ENCODE measurements at regions not wholly inside any gene's neighbourhood (a gene's known extent, or its start where the extent isn't known, plus 50 kb on each side); places are given as distances from the start of the nearest gene placed in this dataset.
"Not testable (repeated sequence)": the region's sequence is repeated elsewhere in the genome, so short reads cannot be mapped to it uniquely, and the experiment has no call there.

DNA sequence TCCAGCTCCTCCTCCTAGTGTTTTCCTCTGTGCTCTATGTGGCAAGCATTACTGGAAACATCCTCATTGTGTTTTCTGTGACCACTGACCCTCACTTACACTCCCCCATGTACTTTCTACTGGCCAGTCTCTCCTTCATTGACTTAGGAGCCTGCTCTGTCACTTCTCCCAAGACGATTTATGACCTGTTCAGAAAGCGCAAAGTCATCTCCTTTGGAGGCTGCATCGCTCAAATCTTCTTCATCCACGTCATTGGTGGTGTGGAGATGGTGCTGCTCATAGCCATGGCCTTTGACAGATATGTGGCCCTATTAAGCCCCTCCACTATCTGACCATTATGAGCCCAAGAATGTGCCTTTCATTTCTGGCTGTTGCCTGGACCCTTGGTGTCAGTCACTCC, 64.0 kb downstream of the OR4F15 start:
- intact Hi-C loops (cut with micrococcal nuclease); DNase-seq; H3K27me3 Mint-ChIP-seq; H3K4me1 Mint-ChIP-seq; H3K27ac Mint-ChIP-seq; H3K9me3 Mint-ChIP-seq; H3K4me3 Mint-ChIP-seq; H3K36me3 Mint-ChIP-seq (ENCODE audit: low read depth): not testable (repeated sequence)

- DNase-seq; H3K9me3 Mint-ChIP-seq; H3K27ac Mint-ChIP-seq; intact Hi-C loops (cut with micrococcal nuclease); H3K27me3 Mint-ChIP-seq; H3K4me1 Mint-ChIP-seq; H3K4me3 Mint-ChIP-seq; H3K36me3 Mint-ChIP-seq (ENCODE audit: low read depth): not testable (repeated sequence)
These were observed 65.6 kb downstream of the OR4F15 start for GRCh38 chr15:101877649-101878048.

DNA sequence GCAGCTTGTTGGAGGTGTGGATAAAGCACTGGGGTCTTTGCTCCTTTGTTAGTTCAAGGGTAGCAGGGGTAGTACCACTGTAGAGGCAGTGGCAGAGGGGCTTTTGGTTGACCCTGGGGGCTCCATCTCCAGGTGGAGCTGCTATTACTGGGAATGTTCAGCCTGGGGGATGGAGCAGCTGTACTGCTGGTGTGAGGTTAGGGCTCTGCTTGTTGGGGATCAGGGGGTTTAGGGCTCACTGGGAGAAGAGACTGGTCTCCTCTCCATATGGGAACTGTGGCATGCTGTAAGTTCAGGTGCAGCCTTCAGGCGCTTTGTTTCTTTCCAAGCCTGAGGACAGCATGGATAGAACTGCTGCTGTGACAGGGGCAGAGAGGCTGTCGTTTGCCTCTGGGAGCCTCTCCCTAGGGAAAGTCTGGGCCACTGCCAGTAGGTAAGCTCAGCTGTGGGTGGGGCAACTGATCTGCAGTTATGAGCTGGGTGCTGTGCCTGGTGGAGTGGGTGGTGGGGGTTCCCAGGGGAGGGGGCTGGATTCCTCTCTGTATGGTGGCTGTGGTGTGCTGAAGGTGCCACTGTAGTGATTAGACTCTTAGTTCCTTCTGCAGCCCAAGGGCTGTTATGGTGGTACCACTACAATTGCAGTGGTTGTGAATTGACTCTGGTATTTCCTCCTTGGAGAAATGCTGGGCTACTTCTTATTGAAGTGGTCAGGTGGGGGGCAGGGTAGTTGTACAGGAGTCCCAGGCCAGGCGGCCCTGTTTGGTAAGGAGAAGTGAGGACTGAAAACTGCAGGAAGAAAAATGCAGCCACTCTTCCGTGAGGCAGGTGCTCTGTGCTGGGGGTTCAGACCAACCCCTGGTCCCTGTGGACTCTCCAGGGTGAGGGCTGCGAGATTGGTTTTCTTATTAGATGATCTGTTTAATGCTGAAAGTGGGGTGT, 100.6 kb downstream of the OR4F15 start:
- H3K36me3 Mint-ChIP-seq (ENCODE audit: low read depth); intact Hi-C loops (cut with micrococcal nuclease); H3K27me3 Mint-ChIP-seq; H3K9me3 Mint-ChIP-seq; DNase-seq; H3K4me1 Mint-ChIP-seq; H3K27ac Mint-ChIP-seq; H3K4me3 Mint-ChIP-seq: not testable (repeated sequence)

GRCh38 chr15:101924554-101924953, 112.6 kb downstream of the OR4F15 start:
- H3K27me3 Mint-ChIP-seq; H3K9me3 Mint-ChIP-seq; H3K4me3 Mint-ChIP-seq; H3K4me1 Mint-ChIP-seq; DNase-seq; H3K27ac Mint-ChIP-seq; intact Hi-C loops (cut with micrococcal nuclease); H3K36me3 Mint-ChIP-seq (ENCODE audit: low read depth): not testable (repeated sequence)

DNA sequence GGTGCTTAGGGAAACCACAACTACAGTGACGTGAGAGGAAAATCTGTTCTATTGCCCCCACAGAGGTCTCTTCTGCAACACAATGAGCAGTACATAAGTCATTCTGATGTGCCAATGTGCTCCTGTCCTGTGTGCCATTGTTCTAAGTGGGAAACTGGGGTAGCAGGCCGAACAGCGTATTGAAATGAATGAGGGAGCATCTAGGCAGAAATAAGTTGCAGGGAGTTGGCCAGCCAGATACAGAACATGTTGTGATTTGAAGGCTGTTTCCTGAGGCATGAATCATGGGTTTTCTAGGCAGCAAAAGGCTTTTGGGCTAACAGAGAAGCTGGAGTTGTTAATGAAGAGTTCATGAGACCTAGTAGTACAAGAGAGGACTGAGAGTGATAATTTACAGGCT, 122.5 kb downstream of the OR4F15 start:
- DNase-seq; H3K27ac Mint-ChIP-seq; H3K4me3 Mint-ChIP-seq; H3K9me3 Mint-ChIP-seq; H3K27me3 Mint-ChIP-seq; intact Hi-C loops (cut with micrococcal nuclease); H3K4me1 Mint-ChIP-seq; H3K36me3 Mint-ChIP-seq (ENCODE audit: low read depth): not testable (repeated sequence)

GRCh38 chr15:101937362-101937761, 125.4 kb downstream of the OR4F15 start:
- H3K4me1 Mint-ChIP-seq; H3K27me3 Mint-ChIP-seq; H3K9me3 Mint-ChIP-seq; DNase-seq; H3K36me3 Mint-ChIP-seq (ENCODE audit: low read depth); intact Hi-C loops (cut with micrococcal nuclease); H3K27ac Mint-ChIP-seq; H3K4me3 Mint-ChIP-seq: not testable (repeated sequence)

DNA sequence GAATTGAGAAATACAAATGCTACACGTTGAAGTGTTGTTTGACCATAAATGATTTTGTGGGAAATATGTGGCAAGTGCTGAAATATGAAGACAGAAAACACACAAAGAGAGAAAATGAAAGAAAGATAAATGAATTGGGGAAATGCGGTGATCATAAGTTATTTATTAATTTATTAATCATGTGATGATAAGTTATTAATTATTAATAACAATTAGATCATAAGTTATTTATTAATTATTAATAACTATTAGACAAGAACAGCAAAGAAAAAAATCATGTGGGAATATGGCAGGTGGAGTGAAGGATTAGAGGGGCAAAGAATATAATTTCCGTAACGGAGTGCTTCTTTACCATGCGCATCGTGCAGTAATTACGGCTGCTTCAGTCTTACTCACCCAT, 126.6 kb downstream of the OR4F15 start:
- H3K4me3 Mint-ChIP-seq; H3K9me3 Mint-ChIP-seq; H3K27ac Mint-ChIP-seq; H3K4me1 Mint-ChIP-seq; H3K36me3 Mint-ChIP-seq (ENCODE audit: low read depth); intact Hi-C loops (cut with micrococcal nuclease); DNase-seq; H3K27me3 Mint-ChIP-seq: not testable (repeated sequence)

GRCh38 chr15:101945896-101946295, 133.9 kb downstream of the OR4F15 start:
- H3K4me1 Mint-ChIP-seq; H3K4me3 Mint-ChIP-seq; H3K27ac Mint-ChIP-seq; H3K9me3 Mint-ChIP-seq; H3K36me3 Mint-ChIP-seq (ENCODE audit: low read depth); H3K27me3 Mint-ChIP-seq; DNase-seq; intact Hi-C loops (cut with micrococcal nuclease): not testable (repeated sequence)

DNA sequence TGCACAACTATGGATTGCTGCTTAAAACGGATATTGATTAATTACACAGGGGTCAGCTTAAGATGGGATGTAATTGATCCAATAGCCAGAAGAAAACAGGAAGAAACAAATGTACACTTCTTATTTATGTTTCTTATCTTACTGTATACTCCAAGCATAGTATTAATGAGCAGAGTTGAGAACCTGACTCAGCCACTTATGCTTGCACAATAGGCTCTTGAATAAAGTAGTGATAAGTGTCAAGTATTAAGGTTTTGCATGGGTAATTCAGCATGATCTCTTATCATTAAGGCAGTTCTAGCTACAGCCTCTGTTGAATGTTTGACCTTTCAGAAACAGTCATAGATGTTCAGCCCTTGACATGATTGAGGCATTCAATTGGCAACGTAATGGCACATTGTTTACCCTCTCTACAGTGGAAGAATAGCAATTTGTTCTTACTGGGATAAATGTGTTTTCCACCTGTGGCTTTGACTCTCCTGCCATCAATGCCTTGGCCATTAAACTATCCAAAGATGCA, 136.5 kb downstream of the OR4F15 start:
- H3K27me3 Mint-ChIP-seq; intact Hi-C loops (cut with micrococcal nuclease); H3K9me3 Mint-ChIP-seq; H3K27ac Mint-ChIP-seq; H3K36me3 Mint-ChIP-seq (ENCODE audit: low read depth); H3K4me3 Mint-ChIP-seq; H3K4me1 Mint-ChIP-seq; DNase-seq: not testable (repeated sequence)

GRCh38 chr15:101949380-101950065, 137.5 kb downstream of the OR4F15 start:
- H3K4me1 Mint-ChIP-seq; H3K27me3 Mint-ChIP-seq; DNase-seq; intact Hi-C loops (cut with micrococcal nuclease); H3K4me3 Mint-ChIP-seq; H3K36me3 Mint-ChIP-seq (ENCODE audit: low read depth); H3K9me3 Mint-ChIP-seq; H3K27ac Mint-ChIP-seq: not testable (repeated sequence)

- H3K4me3 Mint-ChIP-seq; H3K9me3 Mint-ChIP-seq; H3K27me3 Mint-ChIP-seq; H3K36me3 Mint-ChIP-seq (ENCODE audit: low read depth); intact Hi-C loops (cut with micrococcal nuclease); H3K4me1 Mint-ChIP-seq; H3K27ac Mint-ChIP-seq: not testable (repeated sequence)
- DNase-seq: peak; percentile 51
These were observed 142.0 kb downstream of the OR4F15 start for GRCh38 chr15:101953993-101954392.

GRCh38 chr15:101955840-101956239, 143.8 kb downstream of the OR4F15 start:
- H3K27ac Mint-ChIP-seq; intact Hi-C loops (cut with micrococcal nuclease); H3K9me3 Mint-ChIP-seq; H3K27me3 Mint-ChIP-seq; DNase-seq; H3K36me3 Mint-ChIP-seq (ENCODE audit: low read depth); H3K4me1 Mint-ChIP-seq; H3K4me3 Mint-ChIP-seq: not testable (repeated sequence)

GRCh38 chr15:101958656-101959055, 146.7 kb downstream of the OR4F15 start:
- H3K4me1 Mint-ChIP-seq; intact Hi-C loops (cut with micrococcal nuclease); H3K27ac Mint-ChIP-seq; H3K9me3 Mint-ChIP-seq; H3K36me3 Mint-ChIP-seq (ENCODE audit: low read depth); H3K4me3 Mint-ChIP-seq; H3K27me3 Mint-ChIP-seq: not testable (repeated sequence)
- peak; percentile 54 for DNase-seq

GRCh38 chr15:101961263-101961662, 149.3 kb downstream of the OR4F15 start:
- peak; percentile 64 for DNase-seq
- H3K9me3 Mint-ChIP-seq; H3K4me1 Mint-ChIP-seq; intact Hi-C loops (cut with micrococcal nuclease); H3K36me3 Mint-ChIP-seq (ENCODE audit: low read depth); H3K27me3 Mint-ChIP-seq: not testable (repeated sequence)
- Mint-ChIP-seq H3K27ac (peak overlapping the region; percentile 56), H3K4me3 (peak overlapping the region; percentile 74)

All from activated CD4-positive, alpha-beta T cell treated with anti-CD3 and anti-CD28 coated beads, Interleukin-2, amount 10 ng/mL, durations not matched to agents 24 days and 14 days (primary cell).